ENCODE measurements at regions not wholly inside any gene's neighbourhood (a gene's known extent, or its start where the extent isn't known, plus 50 kb on each side); places are given as distances from the start of the nearest gene placed in this dataset.

DNA sequence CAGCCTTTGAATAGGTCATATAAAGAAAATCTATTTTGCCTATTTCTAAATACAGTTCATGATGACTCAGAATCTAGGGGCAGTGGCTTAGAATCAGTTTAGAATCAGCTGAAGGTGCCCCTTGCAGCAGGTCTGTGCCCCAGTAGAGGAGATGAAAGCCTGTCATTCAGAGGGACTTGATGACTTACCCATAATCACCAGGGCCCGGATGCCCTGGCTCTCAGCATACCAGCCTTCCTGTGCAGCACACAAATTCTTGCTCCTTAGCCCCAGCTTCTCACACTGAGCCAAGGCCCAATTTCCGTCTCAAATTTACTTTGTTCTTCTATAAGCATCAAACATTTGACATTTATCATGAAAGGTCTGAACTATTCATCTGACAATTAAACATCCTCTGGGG lies 83.2 kb upstream of the EOMES start:
- TF ChIP-seq POLR2A (IDR thresholded peaks at IDR 0.05; ENCODE audit: low read length) = no peak
- TF ChIP-seq GATA1 (IDR thresholded peaks at IDR 0.05; ENCODE audit: low read depth, low read length) = no peak
